Coronary artery (tissue), 2 donors: ENCODE measurements at regions not wholly inside any gene's neighbourhood (a gene's known extent, or its start where the extent isn't known, plus 50 kb on each side); places are given as distances from the start of the nearest gene placed in this dataset.

Experiments used
- DNase-seq: peaks from one replicate; pipeline ENCODE4 v3.0.0-alpha.2; 2017; ENCODE audit warnings: low spot score
- H3K27ac ChIP-seq, 2 donors: fragments of 200-600 bp; sonication (generic); one replicate each; pipeline ENCODE4 v1.5.1; 2016 to 2019
- H3K4me3 ChIP-seq: fragments of 200-600 bp; sonication (generic); 2 replicates; pipeline ENCODE4 v1.5.1; 2016; ENCODE audit warnings: mild to moderate bottlenecking, moderate library complexity
- CTCF ChIP-seq: fragments of 200-600 bp; sonication (generic); IDR thresholded peaks from one replicate; pipeline ENCODE4 v1.5.1; 2019; ENCODE audit warnings: antibody characterized with exemption

GRCh38 chr14:104293851-104294627, 155.7 kb downstream of the KIF26A start:
- DNase-seq = peak; percentile 58

GRCh38 chr14:104294628-104294982, 156.2 kb downstream of the KIF26A start:
- no peak for TF ChIP-seq CTCF
- H3K4me3 ChIP-seq = no peak overlapping the region
- no peak overlapping the region for H3K27ac ChIP-seq
- DNase-seq = peak; percentile 12

More at GRCh38 chr14:104293851-104294627, 155.7 kb downstream of the KIF26A start:
- no peak overlapping the region for H3K4me3 ChIP-seq
- H3K27ac ChIP-seq = no peak overlapping the region
- no peak for TF ChIP-seq CTCF

GRCh38 chr14:104294983-104295680, 156.7 kb downstream of the KIF26A start:
- peak; percentile 57 for DNase-seq
- no peak for TF ChIP-seq CTCF
- no peak overlapping the region for H3K27ac ChIP-seq
- no peak overlapping the region for H3K4me3 ChIP-seq

GRCh38 chr14:104295681-104296387, 157.4 kb downstream of the KIF26A start:
- Histone ChIP-seq H3K27ac (no peak overlapping the region), H3K4me3 (no peak overlapping the region)
- DNase-seq = peak; percentile 26
- no peak for TF ChIP-seq CTCF

- no peak for TF ChIP-seq CTCF
- DNase-seq = peak; percentile 68
- Histone ChIP-seq H3K4me3 (no peak overlapping the region), H3K27ac (no peak overlapping the region)
Observed at GRCh38 chr14:104296388-104297312, 158.3 kb downstream of the KIF26A start.

GRCh38 chr14:104297313-104297704, 158.9 kb downstream of the KIF26A start:
- no peak overlapping the region for H3K4me3 ChIP-seq
- no peak for TF ChIP-seq CTCF
- H3K27ac ChIP-seq = no peak overlapping the region
- DNase-seq = peak; percentile 46
